ENCODE measurements at regions not wholly inside any gene's neighbourhood (a gene's known extent, or its start where the extent isn't known, plus 50 kb on each side); places are given as distances from the start of the nearest gene placed in this dataset.

DNA sequence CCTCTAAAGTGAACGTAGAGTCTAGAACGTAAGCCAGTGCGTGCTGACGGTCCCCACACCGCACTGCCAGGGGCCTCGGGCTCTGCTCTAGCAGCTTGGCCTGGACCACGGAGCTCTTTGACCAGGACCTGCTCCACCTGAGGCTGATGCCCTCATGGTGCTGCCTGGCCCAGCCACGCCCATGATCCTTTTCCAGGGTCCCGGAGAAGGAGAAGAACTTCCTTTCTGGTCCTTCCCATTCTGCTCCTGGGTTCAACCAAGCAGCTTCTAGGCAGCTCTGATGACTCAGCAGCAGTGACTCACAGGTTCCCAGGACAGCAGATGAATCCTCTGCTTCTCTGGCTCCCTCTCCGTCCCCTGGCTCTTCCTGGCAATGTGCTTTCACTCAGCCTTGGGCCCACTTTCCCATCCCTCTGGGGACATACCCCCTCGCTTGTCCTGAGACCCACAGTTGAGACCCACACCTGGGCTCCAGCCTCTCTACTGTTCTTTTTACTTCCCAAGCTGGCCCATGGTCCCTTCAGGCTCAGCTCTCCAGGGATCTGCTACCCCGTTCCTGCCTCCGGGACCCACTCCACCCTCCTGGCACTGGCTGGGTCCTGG lies 246.3 kb upstream of the RAB4A start (continued):
- TF ChIP-seq ZBED4 (CRISPR knock-in tag; IDR thresholded peaks at IDR 0.05; ENCODE audit: borderline replicate concordance), result no peak
- TF ChIP-seq FOSL1 (CRISPR knock-in tag; IDR thresholded peaks at IDR 0.05; ENCODE audit: borderline replicate concordance), result peak; percentile 47; the same call in 1 of the 2 replicates
- no peak for TF ChIP-seq MEIS2 (CRISPR knock-in tag; IDR thresholded peaks at IDR 0.05)
- no peak for TF ChIP-seq ZFP37 (CRISPR knock-in tag; IDR thresholded peaks at IDR 0.05; ENCODE audit: borderline replicate concordance)
- no peak for TF ChIP-seq MATR3 (CRISPR knock-in tag; IDR thresholded peaks at IDR 0.05)
- no peak for TF ChIP-seq CENPBD1 (CRISPR knock-in tag; IDR thresholded peaks at IDR 0.05; ENCODE audit: borderline replicate concordance, low read depth)
- peak; percentile 58 for TF ChIP-seq ZNF687 (CRISPR knock-in tag; IDR thresholded peaks at IDR 0.05)
- peak; percentile 85 to 94 for TF ChIP-seq MAFK (conservative IDR thresholded peaks at IDR 0.05 in 1 of 2, IDR thresholded peaks at IDR 0.05 in 1 of 2; ENCODE audit: low read length in 2 of 2)
- TF ChIP-seq, protein P1, sequence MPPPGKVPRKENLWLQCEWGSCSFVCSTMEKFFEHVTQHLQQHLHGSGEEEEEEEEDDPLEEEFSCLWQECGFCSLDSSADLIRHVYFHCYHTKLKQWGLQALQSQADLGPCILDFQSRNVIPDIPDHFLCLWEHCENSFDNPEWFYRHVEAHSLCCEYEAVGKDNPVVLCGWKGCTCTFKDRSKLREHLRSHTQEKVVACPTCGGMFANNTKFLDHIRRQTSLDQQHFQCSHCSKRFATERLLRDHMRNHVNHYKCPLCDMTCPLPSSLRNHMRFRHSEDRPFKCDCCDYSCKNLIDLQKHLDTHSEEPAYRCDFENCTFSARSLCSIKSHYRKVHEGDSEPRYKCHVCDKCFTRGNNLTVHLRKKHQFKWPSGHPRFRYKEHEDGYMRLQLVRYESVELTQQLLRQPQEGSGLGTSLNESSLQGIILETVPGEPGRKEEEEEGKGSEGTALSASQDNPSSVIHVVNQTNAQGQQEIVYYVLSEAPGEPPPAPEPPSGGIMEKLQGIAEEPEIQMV (CRISPR knock-in tag; IDR thresholded peaks at IDR 0.05; ENCODE audit: low read depth), result no peak
- TF ChIP-seq ZNF878 (CRISPR knock-in tag; IDR thresholded peaks at IDR 0.05), result no peak
- no peak for TF ChIP-seq HOXA7 (CRISPR knock-in tag; IDR thresholded peaks at IDR 0.05)
- TF ChIP-seq STAG1 (CRISPR knock-in tag; IDR thresholded peaks at IDR 0.05), result peak; percentile 20; the same call in 1 of the 2 replicates
- TF ChIP-seq, protein P2, sequence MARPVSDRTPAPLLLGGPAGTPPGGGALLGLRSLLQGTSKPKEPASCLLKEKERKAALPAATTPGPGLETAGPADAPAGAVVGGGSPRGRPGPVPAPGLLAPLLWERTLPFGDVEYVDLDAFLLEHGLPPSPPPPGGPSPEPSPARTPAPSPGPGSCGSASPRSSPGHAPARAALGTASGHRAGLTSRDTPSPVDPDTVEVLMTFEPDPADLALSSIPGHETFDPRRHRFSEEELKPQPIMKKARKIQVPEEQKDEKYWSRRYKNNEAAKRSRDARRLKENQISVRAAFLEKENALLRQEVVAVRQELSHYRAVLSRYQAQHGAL (CRISPR knock-in tag; IDR thresholded peaks at IDR 0.05; ENCODE audit: not compliant biosample characterization), result no peak
- TF ChIP-seq MAFF (IDR thresholded peaks at IDR 0.05; ENCODE audit: low read depth, low read length), result peak; percentile 88
- 0 out of 2 replicates have a peak, but pooled peaks have one; percentile 67 for TF ChIP-seq MAFG (CRISPR knock-in tag; IDR thresholded peaks at IDR 0.05)
- TF ChIP-seq, protein P3, sequence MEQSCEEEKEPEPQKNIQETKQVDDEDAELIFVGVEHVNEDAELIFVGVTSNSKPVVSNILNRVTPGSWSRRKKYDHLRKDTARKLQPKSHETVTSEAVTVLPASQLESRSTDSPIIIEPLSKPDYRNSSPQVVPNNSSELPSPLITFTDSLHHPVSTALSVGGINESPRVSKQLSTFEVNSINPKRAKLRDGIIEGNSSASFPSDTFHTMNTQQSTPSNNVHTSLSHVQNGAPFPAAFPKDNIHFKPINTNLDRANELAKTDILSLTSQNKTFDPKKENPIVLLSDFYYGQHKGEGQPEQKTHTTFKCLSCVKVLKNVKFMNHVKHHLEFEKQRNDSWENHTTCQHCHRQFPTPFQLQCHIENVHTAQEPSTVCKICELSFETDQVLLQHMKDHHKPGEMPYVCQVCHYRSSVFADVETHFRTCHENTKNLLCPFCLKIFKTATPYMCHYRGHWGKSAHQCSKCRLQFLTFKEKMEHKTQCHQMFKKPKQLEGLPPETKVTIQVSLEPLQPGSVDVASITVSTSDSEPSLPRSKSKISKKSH (CRISPR knock-in tag; IDR thresholded peaks at IDR 0.05; ENCODE audit: borderline replicate concordance), result no peak

All from HepG2 (cell line).